Tibial artery (tissue), 4 donors: ENCODE measurements at regions not wholly inside any gene's neighbourhood (a gene's known extent, or its start where the extent isn't known, plus 50 kb on each side); places are given as distances from the start of the nearest gene placed in this dataset.

Experiments used
- DNase-seq, 2 donors: peaks; one replicate each; pipeline ENCODE4 v3.0.0-alpha.2; 2019
- H3K27ac ChIP-seq, 2 donors: fragments of 200-600 bp; sonication (generic) in 1 of 2; 1 replicate in 1 of 2; 2 replicates in 1 of 2; pipeline ENCODE4 v1.5.1; 2018 to 2019; ENCODE audit warnings: mild to moderate bottlenecking in 1 of 2
- H3K27me3 ChIP-seq, 2 donors: fragments of 200-600 bp; sonication (generic) in 1 of 2; one replicate each; pipeline versions ENCODE4 v1.5.1 to v1.6.0; 2016 to 2019
- H3K36me3 ChIP-seq, 3 donors: fragments of 200-600 bp; sonication (generic) in 2 of 3; one replicate each; pipeline ENCODE4 v1.5.1; 2016 to 2019; ENCODE audit warnings: mild to moderate bottlenecking in 2 of 3
- H3K4me1 ChIP-seq, 4 donors: fragments of 200-600 bp; sonication (generic) in 2 of 4; 1 replicate in 3 of 4; 2 replicates in 1 of 4; pipeline ENCODE4 v1.5.1; 2016 to 2019
- H3K4me3 ChIP-seq, 2 donors: fragments of 200-600 bp; sonication (generic) in 1 of 2; 1 replicate in 1 of 2; 2 replicates in 1 of 2; pipeline ENCODE4 v1.5.1; 2018 to 2019; ENCODE audit warnings: mild to moderate bottlenecking in 2 of 2
- H3K9me3 ChIP-seq, 3 donors: fragments of 200-600 bp; sonication (generic) in 1 of 3; one replicate each; pipeline ENCODE4 v1.5.1; 2016 to 2019
- intact Hi-C: fragments of 100-400 bp; cut with DNase I; formaldehyde crosslinking; loops from one replicate; pipeline ENCODE4 v1.15.0; 2023; ENCODE audit warnings: low total_unique reads
- TF ChIP-seq, protein P1 (sequence below), 2 experiments: fragments of 200-600 bp in 1 of 2; fragments of 450-650 bp in 1 of 2; IDR thresholded peaks; one replicate each; pipeline ENCODE4 v1.5.1; 2017 to 2019; ENCODE audit warnings: antibody characterized with exemption in 2 of 2, mild to moderate bottlenecking in 1 of 2, moderate library complexity in 1 of 2

DNA sequence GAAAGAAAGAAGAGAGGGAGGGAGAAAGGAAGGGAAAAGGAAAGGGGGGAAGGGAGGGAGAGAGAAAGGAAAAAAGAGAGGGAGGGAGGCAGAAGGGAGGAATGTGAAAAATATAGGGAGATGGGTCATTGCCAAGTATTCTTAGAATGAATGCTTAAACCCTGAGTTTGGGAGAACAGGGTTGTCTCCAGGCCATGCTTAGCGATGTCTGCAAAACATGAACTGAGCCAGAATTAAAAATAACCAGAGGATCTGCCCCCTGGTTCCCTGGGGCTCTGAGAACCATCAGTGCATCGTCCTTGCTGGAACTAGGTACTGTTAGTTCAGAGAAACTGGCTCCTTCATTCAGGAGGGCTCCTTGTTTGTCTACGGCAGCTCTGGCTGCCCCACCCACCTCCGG, 170.4 kb downstream of the IRX5 start:
- no peaks in the 10 kb centered on the region for H3K36me3 ChIP-seq
- TF ChIP-seq, protein P1, sequence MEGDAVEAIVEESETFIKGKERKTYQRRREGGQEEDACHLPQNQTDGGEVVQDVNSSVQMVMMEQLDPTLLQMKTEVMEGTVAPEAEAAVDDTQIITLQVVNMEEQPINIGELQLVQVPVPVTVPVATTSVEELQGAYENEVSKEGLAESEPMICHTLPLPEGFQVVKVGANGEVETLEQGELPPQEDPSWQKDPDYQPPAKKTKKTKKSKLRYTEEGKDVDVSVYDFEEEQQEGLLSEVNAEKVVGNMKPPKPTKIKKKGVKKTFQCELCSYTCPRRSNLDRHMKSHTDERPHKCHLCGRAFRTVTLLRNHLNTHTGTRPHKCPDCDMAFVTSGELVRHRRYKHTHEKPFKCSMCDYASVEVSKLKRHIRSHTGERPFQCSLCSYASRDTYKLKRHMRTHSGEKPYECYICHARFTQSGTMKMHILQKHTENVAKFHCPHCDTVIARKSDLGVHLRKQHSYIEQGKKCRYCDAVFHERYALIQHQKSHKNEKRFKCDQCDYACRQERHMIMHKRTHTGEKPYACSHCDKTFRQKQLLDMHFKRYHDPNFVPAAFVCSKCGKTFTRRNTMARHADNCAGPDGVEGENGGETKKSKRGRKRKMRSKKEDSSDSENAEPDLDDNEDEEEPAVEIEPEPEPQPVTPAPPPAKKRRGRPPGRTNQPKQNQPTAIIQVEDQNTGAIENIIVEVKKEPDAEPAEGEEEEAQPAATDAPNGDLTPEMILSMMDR (IDR thresholded peaks at IDR 0.05): no peak
- intact Hi-C loops: loop anchor here (10.0 kb wide), 1 partner anchor 466 kb away; no protein-coding TSS in a partner anchor
- no peaks in the 10 kb centered on the region for H3K9me3 ChIP-seq
- H3K4me3 ChIP-seq: no peak overlapping the region
- H3K4me1 ChIP-seq: peaks cover 0 to 25% (median 14%) of the 10 kb centered on the region in 4 donors
- no peak for DNase-seq
- H3K27me3 ChIP-seq: no peaks in the 10 kb centered on the region
- peak overlapping the region; percentile 10 to 26 for H3K27ac ChIP-seq

DNA sequence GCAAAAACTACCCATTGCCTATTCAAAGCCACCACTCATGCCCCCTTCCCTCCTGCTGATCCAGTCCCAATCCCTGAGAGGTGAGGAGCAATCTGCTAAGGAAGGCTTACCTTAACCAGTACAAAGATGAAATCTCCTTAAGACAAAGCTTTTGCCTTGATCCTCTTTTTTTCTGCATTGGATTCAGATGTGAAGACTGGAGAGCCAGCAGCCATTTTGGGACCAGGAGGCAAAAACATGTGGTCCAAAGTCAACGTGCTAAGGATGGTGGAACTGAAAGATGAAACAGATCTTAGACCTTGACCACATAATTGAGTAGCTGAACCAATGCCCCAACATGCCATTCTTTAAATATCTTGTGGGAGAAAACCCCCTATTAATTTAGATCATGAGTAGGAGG, 171.4 kb downstream of the IRX5 start:
- intact Hi-C loops: loop anchor here (10.0 kb wide), 1 partner anchor 467 kb away; no protein-coding TSS in a partner anchor
- Histone ChIP-seq H3K36me3 (no peaks in the 10 kb centered on the region), H3K4me3 (no peak overlapping the region), H3K27ac (no peak overlapping the region), H3K9me3 (no peaks in the 10 kb centered on the region), H3K4me1 (peaks cover 0 to 25% (median 14%) of the 10 kb centered on the region in 4 donors), H3K27me3 (no peaks in the 10 kb centered on the region)
- TF ChIP-seq, protein P1 (IDR thresholded peaks at IDR 0.05): no peak
- DNase-seq: no peak

DNA sequence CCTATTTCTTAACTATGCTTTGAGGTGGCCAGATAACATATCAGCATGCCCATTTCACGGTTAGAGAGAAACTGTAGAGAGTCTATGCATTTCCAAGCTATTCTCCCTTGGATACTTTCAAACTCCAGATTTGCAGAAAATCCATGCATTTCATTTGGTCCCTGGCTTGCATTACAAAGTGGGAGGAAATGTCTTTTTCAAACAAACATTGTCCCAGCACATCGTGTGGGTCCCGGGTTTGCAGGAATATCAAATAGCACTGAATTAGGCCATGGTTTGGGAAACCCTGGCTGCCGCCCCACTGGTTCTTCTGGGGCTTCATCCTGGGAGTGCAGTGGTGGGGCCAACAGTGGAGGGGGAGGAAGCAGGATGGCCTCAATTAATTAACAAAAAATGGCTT, 171.9 kb downstream of the IRX5 start:
- DNase-seq: no peak
- no peaks in the 10 kb centered on the region for H3K36me3 ChIP-seq
- H3K27ac ChIP-seq: no peak overlapping the region
- intact Hi-C loops: loop anchor here (10.0 kb wide), 1 partner anchor 468 kb away; no protein-coding TSS in a partner anchor
- H3K4me3 ChIP-seq: no peak overlapping the region
- TF ChIP-seq, protein P1 (IDR thresholded peaks at IDR 0.05): no peak
- peaks cover 0 to 25% (median 14%) of the 10 kb centered on the region in 4 donors for H3K4me1 ChIP-seq
- no peaks in the 10 kb centered on the region for H3K9me3 ChIP-seq
- no peaks in the 10 kb centered on the region for H3K27me3 ChIP-seq

DNA sequence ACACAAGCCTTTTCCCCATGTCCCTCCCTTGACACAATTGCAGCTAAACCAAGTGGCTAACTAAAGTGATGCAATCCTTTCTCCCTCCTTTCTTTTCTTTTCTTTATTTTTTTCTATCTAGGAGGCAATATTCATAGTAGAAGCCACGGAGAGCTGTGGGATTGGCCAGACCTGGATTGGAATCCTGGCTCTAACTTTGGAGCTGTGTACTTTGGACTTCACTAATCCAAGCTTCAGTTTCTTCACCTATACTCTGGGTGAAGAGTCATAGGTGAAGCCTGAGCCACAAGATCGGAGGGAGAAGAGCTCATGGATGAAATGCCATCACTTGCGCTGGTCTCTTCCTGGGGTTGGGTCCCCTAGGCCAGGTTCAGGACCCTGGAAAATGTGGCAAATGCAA, 177.2 kb downstream of the IRX5 start:
- intact Hi-C loops: loop anchor here (10.0 kb wide), 1 partner anchor 473 kb away; no protein-coding TSS in a partner anchor
- Histone ChIP-seq H3K4me3 (no peak overlapping the region), H3K36me3 (no peaks in the 10 kb centered on the region), H3K4me1 (no peaks in the 10 kb centered on the region), H3K27me3 (no peaks in the 10 kb centered on the region), H3K27ac (no peak overlapping the region), H3K9me3 (no peaks in the 10 kb centered on the region)
- no peak for DNase-seq
- TF ChIP-seq, protein P1 (IDR thresholded peaks at IDR 0.05): no peak

DNA sequence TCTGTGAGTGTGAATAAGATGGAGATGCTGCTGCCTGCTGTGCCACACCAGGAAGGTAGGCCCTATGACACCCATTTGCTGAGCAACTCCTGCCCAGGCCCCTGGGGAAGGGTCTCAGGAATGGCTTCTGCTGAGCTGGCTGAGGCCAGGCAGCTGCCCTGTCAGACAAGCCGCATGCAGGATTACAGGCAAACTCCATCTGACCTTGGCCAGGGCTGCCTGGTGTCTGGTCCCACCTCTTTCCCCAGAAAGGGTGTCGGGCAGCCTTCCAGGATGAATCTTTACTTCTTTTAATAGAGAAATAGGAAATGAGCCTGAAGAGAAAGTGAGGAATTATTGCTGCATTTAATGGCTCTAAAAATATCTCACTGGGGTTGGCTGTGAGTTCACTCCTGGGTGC, 182.5 kb downstream of the IRX5 start:
- Histone ChIP-seq H3K27ac (no peak overlapping the region), H3K27me3 (no peaks in the 10 kb centered on the region), H3K36me3 (no peaks in the 10 kb centered on the region), H3K9me3 (no peaks in the 10 kb centered on the region), H3K4me1 (peaks cover 0 to under 1% (median 0%) of the 10 kb centered on the region in 4 donors), H3K4me3 (no peak overlapping the region)
- TF ChIP-seq, protein P1 (IDR thresholded peaks at IDR 0.05): no peak
- intact Hi-C loops: no loop called here
- DNase-seq: no peak

DNA sequence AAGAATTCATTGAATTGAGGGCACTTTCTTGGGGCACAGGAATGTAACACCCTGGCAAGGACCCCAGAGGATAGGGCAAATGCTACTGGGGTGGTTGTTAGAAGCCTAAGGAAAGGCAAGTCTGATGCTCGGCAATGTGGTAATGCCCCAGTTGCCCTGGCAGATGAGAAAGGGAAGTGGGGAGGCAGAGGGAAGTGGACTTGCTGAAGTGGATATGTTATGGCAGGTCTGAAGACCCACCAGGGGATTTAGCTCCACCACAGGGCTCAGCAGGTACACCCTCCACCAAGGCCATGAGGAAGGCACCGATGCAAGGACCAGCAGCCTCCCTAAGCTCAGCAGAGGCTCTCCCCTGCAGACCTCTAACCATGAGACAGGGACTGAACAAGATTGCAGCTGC, 184.8 kb downstream of the IRX5 start:
- intact Hi-C loops: no loop called here
- Histone ChIP-seq H3K4me1 (peaks cover 0 to 16% (median 10%) of the 10 kb centered on the region in 4 donors), H3K27ac (peak overlapping the region in 1 of 2 donors; percentile 32), H3K36me3 (no peaks in the 10 kb centered on the region), H3K9me3 (no peaks in the 10 kb centered on the region), H3K27me3 (no peaks in the 10 kb centered on the region), H3K4me3 (no peak overlapping the region)
- no peak for DNase-seq
- TF ChIP-seq, protein P1 (IDR thresholded peaks at IDR 0.05): no peak
